HCT116 (cell line): ENCODE measurements at regions not wholly inside any gene's neighbourhood (a gene's known extent, or its start where the extent isn't known, plus 50 kb on each side); places are given as distances from the start of the nearest gene placed in this dataset.

Experiments
- ATAC-seq: fragments of 200-7000 bp; cut with Tn5 transposase; 2 replicates; pipeline ENCODE4 v1.9.1; 2020; ENCODE audit warnings: mild to moderate bottlenecking, moderate library complexity
- BruUV-seq: library from RNA; stranded (reverse); fragments of 400-500 nt; replicated peaks from 2 replicates; lab custom pipeline; 2021; lab: Mats Ljungman, UMichigan
- CTCF ChIA-PET: fragments of 300-600 bp; sonication (Branson Sonifier 250); formaldehyde crosslinking; loops from one replicate; lab custom pipeline; 2021; ENCODE audit warnings: antibody characterized with exemption; lab: Charles Lee
- POLR2A ChIA-PET: fragments of 300-600, 350-600 bp; sonication (Branson Sonifier 250); formaldehyde crosslinking; loops from one replicate; lab custom pipeline; 2021; ENCODE audit warnings: antibody characterized with exemption; lab: Charles Lee
- RAD21 ChIA-PET, 2 experiments: fragments of 300-600 bp; sonication (Branson Sonifier 250); formaldehyde crosslinking; loops; one replicate each; lab custom pipeline; 2023; ENCODE audit warnings: low total read pairs in 2 of 2; ENCODE audit not compliant: uncharacterized antibody in 2 of 2, unreplicated experiment in 2 of 2, low non-redundant PET in 1 of 2; lab: Charles Lee
- DNase-seq: peaks from one replicate; pipeline ENCODE4 v3.0.0-alpha.2; 2010; ENCODE audit warnings: low read depth, low spot score
- H2AFZ ChIP-seq: fragments of 200-600 bp; shearing (Covaris generic), sonication (generic); 2 replicates; pipeline ENCODE4 v1.6.1; 2017; ENCODE audit warnings: low read depth, mixed run types, mixed read lengths, antibody characterized with exemption, low read length; ENCODE audit not compliant: poor library complexity, severe bottlenecking
- H3K27ac ChIP-seq: 2 replicates; pipeline ENCODE4 v1.5.1; 2012; ENCODE audit warnings: low read depth, low read length
- H3K27me3 ChIP-seq: fragments of 200-600 bp; sonication (generic); 2 replicates; pipeline ENCODE4 v1.6.1; 2016; ENCODE audit warnings: mixed run types, low read length, mixed read lengths; ENCODE audit not compliant: insufficient read depth
- H3K36me3 ChIP-seq, 2 experiments: fragments of 200-500 bp in 1 of 2; fragments of 200-600 bp in 1 of 2; sonication (Bioruptor generic) in 1 of 2; sonication (generic) in 1 of 2; 2 replicates each; pipeline versions ENCODE4 v1.5.1 to v1.6.1; 2014 to 2016; ENCODE audit warnings: low read length in 2 of 2, inconsistent platforms in 1 of 2, mixed read lengths in 1 of 2, mixed run types in 1 of 2; ENCODE audit not compliant: insufficient read depth in 2 of 2, control insufficient read depth in 1 of 2
- H3K4me1 ChIP-seq, 2 experiments: fragments of 200-600 bp in 1 of 2; sonication (generic) in 1 of 2; 2 replicates each; pipeline versions ENCODE4 v1.5.1 to v1.6.1; 2012 to 2017; ENCODE audit warnings: low read length in 2 of 2, inconsistent platforms in 1 of 2, mild to moderate bottlenecking in 1 of 2, mixed read lengths in 1 of 2, mixed run types in 1 of 2, moderate library complexity in 1 of 2; ENCODE audit not compliant: insufficient read depth in 2 of 2, control insufficient read depth in 1 of 2
- H3K4me2 ChIP-seq: fragments of 200-600 bp; sonication (generic); 2 replicates; pipeline ENCODE4 v1.6.1; 2017; ENCODE audit warnings: mixed run types, low read length, mixed read lengths
- H3K4me3 ChIP-seq, 2 experiments: fragments of 200-600 bp in 1 of 2; sonication (generic) in 1 of 2; replicated peaks in 1 of 2; 2 replicates each; pipeline ENCODE4 v1.5.1; 2011 to 2016; ENCODE audit warnings: low read length in 2 of 2, control low read depth in 1 of 2, low read depth in 1 of 2, mild to moderate bottlenecking in 1 of 2, mixed read lengths in 1 of 2, mixed run types in 1 of 2
- H3K79me2 ChIP-seq: fragments of 200-600 bp; sonication (generic); 2 replicates; pipeline ENCODE4 v1.6.1; 2017; ENCODE audit warnings: mild to moderate bottlenecking, mixed run types, low read length, moderate library complexity, mixed read lengths; ENCODE audit not compliant: insufficient read depth
- H3K9ac ChIP-seq: fragments of 200-600 bp; sonication (generic); 2 replicates; pipeline ENCODE4 v1.6.1; 2016; ENCODE audit warnings: low read length, mixed read lengths
- H3K9me2 ChIP-seq: fragments of 200-600 bp; sonication (generic), shearing (Covaris generic); 2 replicates; pipeline ENCODE4 v1.6.1; 2017; ENCODE audit warnings: mixed run types, mild to moderate bottlenecking, moderate library complexity; ENCODE audit not compliant: insufficient read depth
- H3K9me3 ChIP-seq, 2 experiments: fragments of 200-500 bp in 1 of 2; fragments of 200-600 bp in 1 of 2; sonication (Bioruptor generic) in 1 of 2; sonication (generic) in 1 of 2; 2 replicates each; pipeline ENCODE4 v1.6.1; 2014 to 2017; ENCODE audit warnings: low read length in 2 of 2, mixed read lengths in 2 of 2, inconsistent platforms in 1 of 2, low read depth in 1 of 2, mild to moderate bottlenecking in 1 of 2, mixed run types in 1 of 2, moderate library complexity in 1 of 2; ENCODE audit not compliant: control insufficient read depth in 1 of 2, insufficient read depth in 1 of 2
- H4K20me1 ChIP-seq: fragments of 200-600 bp; sonication (generic), shearing (Covaris generic); 2 replicates; pipeline ENCODE4 v1.6.1; 2017; ENCODE audit warnings: mixed run types, mild to moderate bottlenecking, moderate library complexity; ENCODE audit not compliant: insufficient read depth
- CBX3 ChIP-seq: IDR thresholded peaks from 2 replicates; pipeline ENCODE4 v1.6.1; 2012; ENCODE audit warnings: low read depth
- EGR1 ChIP-seq: IDR thresholded peaks from 2 replicates; pipeline ENCODE4 v1.6.1; 2012; ENCODE audit warnings: low read depth
- ELF1 ChIP-seq: IDR thresholded peaks from 2 replicates; pipeline ENCODE4 v1.6.1; 2012; ENCODE audit warnings: low read depth, borderline replicate concordance
- EZH2phosphoT487 ChIP-seq: fragments of 200-600 bp; IDR thresholded peaks from 2 replicates; pipeline ENCODE4 v1.6.1; 2018; ENCODE audit warnings: antibody characterized with exemption, borderline replicate concordance
- POLR2AphosphoS5 ChIP-seq: IDR thresholded peaks from 2 replicates; pipeline ENCODE4 v1.6.1; 2011; ENCODE audit warnings: mild to moderate bottlenecking, low read depth, low read length, moderate library complexity
- RAD21 ChIP-seq: IDR thresholded peaks from 2 replicates; pipeline ENCODE4 v1.6.1; 2012; ENCODE audit warnings: low read depth, mild to moderate bottlenecking
- SIN3A ChIP-seq: IDR thresholded peaks from 2 replicates; pipeline ENCODE4 v1.6.1; 2012; ENCODE audit warnings: low read depth
- SP1 ChIP-seq: IDR thresholded peaks from 2 replicates; pipeline ENCODE4 v1.6.1; 2012; ENCODE audit warnings: low read depth
- SRF ChIP-seq: IDR thresholded peaks from 2 replicates; pipeline ENCODE4 v1.6.1; 2012; ENCODE audit warnings: low read depth
- YY1 ChIP-seq: IDR thresholded peaks from 2 replicates; pipeline ENCODE4 v1.6.1; 2011; ENCODE audit warnings: low read length, low read depth, moderate library complexity, mild to moderate bottlenecking; ENCODE audit not compliant: insufficient replicate concordance; ENCODE audit errors: extremely low read depth
- ZFX ChIP-seq: fragments of 450-650 bp; IDR thresholded peaks from 2 replicates; pipeline ENCODE4 v1.6.1; 2017
- ZNF274 ChIP-seq: fragments of 200-500 bp; sonication (Bioruptor generic); IDR thresholded peaks from 2 replicates; pipeline ENCODE4 v1.6.1; 2014; ENCODE audit warnings: mild to moderate bottlenecking, low read depth, low read length, inconsistent platforms
- intact Hi-C: fragments of 100-400 bp; cut with micrococcal nuclease; formaldehyde crosslinking; loops from 2 replicates; pipeline ENCODE4 v1.10.0; 2022
- TF ChIP-seq, protein P1 (sequence below): IDR thresholded peaks from 2 replicates; pipeline ENCODE4 v1.6.1; 2012; ENCODE audit warnings: low read depth
- TF ChIP-seq, protein P2 (sequence below): IDR thresholded peaks from 2 replicates; pipeline ENCODE4 v1.6.1; 2012

DNA sequence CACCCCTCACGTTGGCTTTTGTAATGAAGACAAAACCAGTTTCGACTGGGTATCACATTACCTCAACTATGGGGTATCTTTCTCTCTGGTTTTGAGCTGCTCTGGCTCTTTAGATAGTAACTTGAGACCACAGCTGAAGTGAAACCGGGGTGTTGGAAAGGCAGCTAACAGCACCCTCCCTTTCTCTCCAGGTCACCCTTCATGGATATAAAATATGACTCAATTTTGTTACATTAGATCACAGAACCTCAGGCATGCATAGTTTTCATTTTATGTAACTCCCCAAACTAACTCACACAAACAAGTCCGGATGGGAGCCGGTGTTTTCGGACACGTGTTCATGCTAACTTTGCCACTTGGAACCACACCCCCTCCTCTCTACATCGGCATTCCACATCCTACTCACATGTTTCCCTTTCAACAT, 90.7 kb downstream of the NR2F2 start (continued):
- TF ChIP-seq, protein P1, sequence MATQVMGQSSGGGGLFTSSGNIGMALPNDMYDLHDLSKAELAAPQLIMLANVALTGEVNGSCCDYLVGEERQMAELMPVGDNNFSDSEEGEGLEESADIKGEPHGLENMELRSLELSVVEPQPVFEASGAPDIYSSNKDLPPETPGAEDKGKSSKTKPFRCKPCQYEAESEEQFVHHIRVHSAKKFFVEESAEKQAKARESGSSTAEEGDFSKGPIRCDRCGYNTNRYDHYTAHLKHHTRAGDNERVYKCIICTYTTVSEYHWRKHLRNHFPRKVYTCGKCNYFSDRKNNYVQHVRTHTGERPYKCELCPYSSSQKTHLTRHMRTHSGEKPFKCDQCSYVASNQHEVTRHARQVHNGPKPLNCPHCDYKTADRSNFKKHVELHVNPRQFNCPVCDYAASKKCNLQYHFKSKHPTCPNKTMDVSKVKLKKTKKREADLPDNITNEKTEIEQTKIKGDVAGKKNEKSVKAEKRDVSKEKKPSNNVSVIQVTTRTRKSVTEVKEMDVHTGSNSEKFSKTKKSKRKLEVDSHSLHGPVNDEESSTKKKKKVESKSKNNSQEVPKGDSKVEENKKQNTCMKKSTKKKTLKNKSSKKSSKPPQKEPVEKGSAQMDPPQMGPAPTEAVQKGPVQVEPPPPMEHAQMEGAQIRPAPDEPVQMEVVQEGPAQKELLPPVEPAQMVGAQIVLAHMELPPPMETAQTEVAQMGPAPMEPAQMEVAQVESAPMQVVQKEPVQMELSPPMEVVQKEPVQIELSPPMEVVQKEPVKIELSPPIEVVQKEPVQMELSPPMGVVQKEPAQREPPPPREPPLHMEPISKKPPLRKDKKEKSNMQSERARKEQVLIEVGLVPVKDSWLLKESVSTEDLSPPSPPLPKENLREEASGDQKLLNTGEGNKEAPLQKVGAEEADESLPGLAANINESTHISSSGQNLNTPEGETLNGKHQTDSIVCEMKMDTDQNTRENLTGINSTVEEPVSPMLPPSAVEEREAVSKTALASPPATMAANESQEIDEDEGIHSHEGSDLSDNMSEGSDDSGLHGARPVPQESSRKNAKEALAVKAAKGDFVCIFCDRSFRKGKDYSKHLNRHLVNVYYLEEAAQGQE, result no peak
- no peak for TF ChIP-seq CBX3
- TF ChIP-seq, protein P2, sequence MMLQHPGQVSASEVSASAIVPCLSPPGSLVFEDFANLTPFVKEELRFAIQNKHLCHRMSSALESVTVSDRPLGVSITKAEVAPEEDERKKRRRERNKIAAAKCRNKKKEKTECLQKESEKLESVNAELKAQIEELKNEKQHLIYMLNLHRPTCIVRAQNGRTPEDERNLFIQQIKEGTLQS, result no peak
- no peak for TF ChIP-seq EZH2phosphoT487
- no peak for TF ChIP-seq ZNF274
- TF ChIP-seq SP1, result no peak
- TF ChIP-seq RAD21, result no peak

DNA sequence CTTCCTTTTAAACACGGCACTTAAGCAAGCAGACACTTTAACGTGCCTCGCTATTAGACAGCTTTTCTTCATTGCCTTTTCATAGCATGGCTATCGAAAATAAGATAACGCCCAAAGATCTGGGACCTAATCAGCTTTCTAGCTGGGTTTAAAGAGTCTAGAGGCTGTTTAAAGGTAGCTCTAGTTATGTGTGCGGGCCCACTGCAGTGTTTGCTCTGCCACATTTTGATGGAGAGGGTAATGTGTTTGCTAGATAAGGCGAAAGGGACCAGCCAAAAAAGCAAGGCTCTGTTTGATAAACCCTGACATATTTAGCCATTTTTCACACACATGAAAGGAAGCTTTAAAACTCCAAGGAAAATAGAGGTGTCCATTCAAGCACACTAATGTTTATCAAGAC, 91.6 kb downstream of the NR2F2 start:
- no TSS peak for BruUV-seq
- no peak overlapping the region for H3K9ac ChIP-seq
- no peaks in the 10 kb centered on the region for H3K9me3 ChIP-seq
- TF ChIP-seq ZNF274, result no peak
- TF ChIP-seq EGR1, result no peak
- no peak for TF ChIP-seq ELF1
- TF ChIP-seq RAD21, result no peak
- TF ChIP-seq, protein P2, result no peak
- no peak for TF ChIP-seq SRF
- TF ChIP-seq, protein P1, result no peak
- TF ChIP-seq ZFX, result no peak
- no peak for TF ChIP-seq SIN3A
- TF ChIP-seq YY1, result no peak
- no peak for TF ChIP-seq POLR2AphosphoS5
- H3K4me2 ChIP-seq, result no peak overlapping the region
- H3K9me2 ChIP-seq, result no peaks in the 10 kb centered on the region
- intact Hi-C loops, result loop anchor here (5.0 kb wide), 1 partner anchor 1895 kb away; no protein-coding TSS in a partner anchor
- H3K4me1 ChIP-seq, result no peaks in the 10 kb centered on the region
- no peak for ATAC-seq
- no peaks in the 10 kb centered on the region for H4K20me1 ChIP-seq
- H3K36me3 ChIP-seq, result no peaks in the 10 kb centered on the region
- RAD21 ChIA-PET, result no interaction called here
- H2AFZ ChIP-seq, result no peak overlapping the region
- CTCF ChIA-PET, result interaction anchor here (1.1 kb wide), 1 partner anchor 95 kb away, joined by 3 read pairs; no protein-coding TSS in a partner anchor
- no peak for DNase-seq
- no peaks in the 10 kb centered on the region for H3K79me2 ChIP-seq
- no peak overlapping the region for H3K4me3 ChIP-seq
- POLR2A ChIA-PET, result no interaction called here
- no peak overlapping the region for H3K27ac ChIP-seq
- H3K27me3 ChIP-seq, result peaks cover 92% of the 10 kb centered on the region
